Endodermal cell (in vitro differentiated cells): ENCODE measurements at regions not wholly inside any gene's neighbourhood (a gene's known extent, or its start where the extent isn't known, plus 50 kb on each side); places are given as distances from the start of the nearest gene placed in this dataset.
A peak's percentile ranks its signal among the peaks of the same experiment; 100 is the strongest.

ENCODE experiments used
- DNase-seq: peaks from one replicate; pipeline ENCODE4 v3.0.0-alpha.2; 2017
- H3K27ac ChIP-seq: 2 replicates; pipeline ENCODE4 v1.5.1; 2013; ENCODE audit warnings: mild to moderate bottlenecking, low read depth, low read length, moderate library complexity
- H3K27me3 ChIP-seq: 2 replicates; pipeline ENCODE4 v1.6.1; 2013; ENCODE audit warnings: mild to moderate bottlenecking, low read length, moderate library complexity; ENCODE audit not compliant: insufficient read depth, control insufficient read depth, poor library complexity, severe bottlenecking
- H3K36me3 ChIP-seq: 2 replicates; pipeline ENCODE4 v1.7.0; 2013; ENCODE audit warnings: mild to moderate bottlenecking, low read length, moderate library complexity; ENCODE audit not compliant: control insufficient read depth, insufficient read depth
- H3K4me1 ChIP-seq: one replicate; pipeline ENCODE4 v1.7.0; 2013; ENCODE audit warnings: low read length; ENCODE audit not compliant: control insufficient read depth, insufficient read depth
- H3K4me3 ChIP-seq: 2 replicates; pipeline ENCODE4 v1.5.1; 2013; ENCODE audit warnings: mild to moderate bottlenecking, low read length, moderate library complexity
- H3K9ac ChIP-seq: 2 replicates; pipeline ENCODE4 v1.6.1; 2013; ENCODE audit warnings: mild to moderate bottlenecking, low read length, moderate library complexity; ENCODE audit not compliant: poor library complexity, severe bottlenecking; ENCODE audit errors: extremely low read depth
- H3K9me3 ChIP-seq: 2 replicates; pipeline ENCODE4 v1.6.1; 2013; ENCODE audit warnings: mild to moderate bottlenecking, low read length, moderate library complexity; ENCODE audit not compliant: control insufficient read depth
- H3K27ac Mint-ChIP-seq: 2 replicates; pipeline ENCODE4 v1.8.0; 2020; ENCODE audit warnings: mixed read lengths
- H3K27me3 Mint-ChIP-seq: 2 replicates; pipeline ENCODE4 v1.8.0; 2021; ENCODE audit warnings: mild to moderate bottlenecking, mixed read lengths; ENCODE audit not compliant: insufficient read depth
- H3K36me3 Mint-ChIP-seq: 2 replicates; pipeline ENCODE4 v1.8.0; 2020; ENCODE audit warnings: low read depth, mixed read lengths
- H3K4me1 Mint-ChIP-seq: 2 replicates; pipeline ENCODE4 v1.8.0; 2020; ENCODE audit warnings: mixed read lengths
- H3K4me3 Mint-ChIP-seq: 2 replicates; pipeline ENCODE4 v1.8.0; 2020; ENCODE audit warnings: mild to moderate bottlenecking, moderate library complexity, mixed read lengths
- H3K9me3 Mint-ChIP-seq: 2 replicates; pipeline ENCODE4 v1.8.0; 2020; ENCODE audit warnings: mild to moderate bottlenecking, mixed read lengths
- WGBS, 2 experiments: methylation state at CpG; one replicate each; pipeline versions ENCODE4 v1.1.5 to v1.1.7; 2013; ENCODE audit warnings: missing lambda C conversion rate in 2 of 2, mixed read lengths in 1 of 2; ENCODE audit not compliant: insufficient coverage in 1 of 2, insufficient read length in 1 of 2; 5-methylcytosine and 5-hydroxymethylcytosine counted together
- TF ChIP-seq, protein P1 (sequence below): fragments of 200-600 bp; sonication (generic); conservative IDR thresholded peaks from 2 replicates; pipeline ENCODE4 v1.5.0; 2021; ENCODE audit warnings: antibody characterized with exemption, mild to moderate bottlenecking

DNA sequence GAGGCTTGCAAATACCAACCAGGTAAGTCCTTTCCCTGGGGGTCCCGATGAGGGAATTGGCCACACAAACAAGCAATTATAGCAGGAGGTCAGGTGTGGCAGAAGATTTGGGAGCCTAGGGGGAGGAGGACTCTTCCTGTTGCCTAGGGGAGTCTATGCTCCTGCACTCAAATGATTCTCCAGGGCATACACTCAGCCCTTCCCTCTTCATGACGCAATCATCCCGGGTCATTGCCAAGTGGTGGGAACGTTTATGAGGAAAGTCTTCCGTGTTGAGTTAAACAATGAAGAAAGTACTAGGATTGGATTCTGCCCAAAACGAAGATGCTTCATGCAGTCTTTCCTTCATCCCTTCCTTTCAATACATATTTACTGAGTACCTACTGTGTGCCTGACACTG, 186.5 kb upstream of the TSHZ2 start:
- H3K36me3 ChIP-seq = no peaks in the 10 kb centered on the region
- no peaks in the 10 kb centered on the region for H3K27me3 ChIP-seq
- TF ChIP-seq, protein P1, sequence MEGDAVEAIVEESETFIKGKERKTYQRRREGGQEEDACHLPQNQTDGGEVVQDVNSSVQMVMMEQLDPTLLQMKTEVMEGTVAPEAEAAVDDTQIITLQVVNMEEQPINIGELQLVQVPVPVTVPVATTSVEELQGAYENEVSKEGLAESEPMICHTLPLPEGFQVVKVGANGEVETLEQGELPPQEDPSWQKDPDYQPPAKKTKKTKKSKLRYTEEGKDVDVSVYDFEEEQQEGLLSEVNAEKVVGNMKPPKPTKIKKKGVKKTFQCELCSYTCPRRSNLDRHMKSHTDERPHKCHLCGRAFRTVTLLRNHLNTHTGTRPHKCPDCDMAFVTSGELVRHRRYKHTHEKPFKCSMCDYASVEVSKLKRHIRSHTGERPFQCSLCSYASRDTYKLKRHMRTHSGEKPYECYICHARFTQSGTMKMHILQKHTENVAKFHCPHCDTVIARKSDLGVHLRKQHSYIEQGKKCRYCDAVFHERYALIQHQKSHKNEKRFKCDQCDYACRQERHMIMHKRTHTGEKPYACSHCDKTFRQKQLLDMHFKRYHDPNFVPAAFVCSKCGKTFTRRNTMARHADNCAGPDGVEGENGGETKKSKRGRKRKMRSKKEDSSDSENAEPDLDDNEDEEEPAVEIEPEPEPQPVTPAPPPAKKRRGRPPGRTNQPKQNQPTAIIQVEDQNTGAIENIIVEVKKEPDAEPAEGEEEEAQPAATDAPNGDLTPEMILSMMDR = no peak
- H3K27ac ChIP-seq = no peak overlapping the region
- Mint-ChIP-seq H3K4me3 (no peak overlapping the region), H3K36me3 (no peaks in the 10 kb centered on the region), H3K9me3 (no peaks in the 10 kb centered on the region), H3K27me3 (peaks cover 4% of the 10 kb centered on the region), H3K4me1 (no peaks in the 10 kb centered on the region), H3K27ac (no peak overlapping the region)
- H3K9me3 ChIP-seq = no peaks in the 10 kb centered on the region
- DNase-seq = no peak
- 93% methylated on average over 3 to 6 of the region's 6 CpGs for WGBS, 2 experiments
- H3K4me3 ChIP-seq = no peak overlapping the region
- H3K4me1 ChIP-seq = no peaks in the 10 kb centered on the region
- no peak overlapping the region for H3K9ac ChIP-seq

DNA sequence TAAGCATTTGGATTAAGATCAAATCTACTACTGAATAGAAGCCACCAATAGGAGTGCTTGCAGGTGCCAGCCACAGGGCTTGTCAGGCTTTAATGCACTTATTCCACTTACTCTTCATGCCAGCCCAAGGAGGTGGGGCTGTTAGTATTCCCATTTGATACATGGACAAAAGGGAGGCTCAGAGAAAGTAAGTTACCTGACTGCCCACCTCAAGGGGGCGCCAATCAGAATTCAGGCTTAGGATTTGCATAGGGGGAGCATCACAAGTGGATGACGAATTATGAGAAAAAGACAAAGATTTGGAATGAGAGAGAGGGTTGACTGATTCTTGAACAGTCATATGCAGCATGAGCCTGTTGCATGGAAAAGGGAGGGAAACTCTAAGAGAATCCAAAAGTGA, 188.4 kb upstream of the TSHZ2 start:
- Mint-ChIP-seq H3K27me3 (peaks cover 3% of the 10 kb centered on the region), H3K36me3 (no peaks in the 10 kb centered on the region)
- 44 to 54% methylated on average over 2 of the region's 2 CpGs for WGBS, 2 experiments

DNA sequence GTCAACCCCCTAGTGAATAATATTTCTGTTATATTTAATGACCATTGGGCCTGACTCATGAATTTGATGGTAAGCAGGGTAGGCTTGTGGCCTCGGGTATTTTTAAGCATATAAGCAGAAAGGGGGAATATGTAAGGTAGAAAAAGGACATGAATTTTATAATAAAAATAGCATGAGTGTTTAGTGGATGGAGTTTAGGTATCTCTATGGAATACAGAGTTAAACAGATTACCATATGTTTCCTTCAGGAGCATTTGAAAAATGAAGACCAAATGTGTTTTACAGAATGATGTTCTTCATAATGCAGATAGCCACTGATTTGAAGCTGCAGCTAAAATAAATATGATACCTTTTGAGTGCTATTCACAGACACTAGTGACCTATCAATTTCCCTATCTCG, 191.7 kb upstream of the TSHZ2 start:
- H3K36me3 Mint-ChIP-seq = no peaks in the 10 kb centered on the region
- TF ChIP-seq, protein P1 = no peak

More for the DNA sequence above, 188.4 kb upstream of the TSHZ2 start:
- no peaks in the 10 kb centered on the region for H3K9me3 ChIP-seq
- no peak overlapping the region for H3K27ac ChIP-seq
- H3K36me3 ChIP-seq = no peaks in the 10 kb centered on the region
- H3K4me3 Mint-ChIP-seq = no peak overlapping the region
- H3K4me1 Mint-ChIP-seq = peaks cover 1% of the 10 kb centered on the region
- no peaks in the 10 kb centered on the region for H3K4me1 ChIP-seq
- no peaks in the 10 kb centered on the region for H3K9me3 Mint-ChIP-seq
- TF ChIP-seq, protein P1 = peak; percentile 82
- no peaks in the 10 kb centered on the region for H3K27me3 ChIP-seq
- no peak overlapping the region for H3K27ac Mint-ChIP-seq
- no peak overlapping the region for H3K4me3 ChIP-seq
- DNase-seq = peak; percentile 82
- H3K9ac ChIP-seq = no peak overlapping the region

More for the DNA sequence above, 191.7 kb upstream of the TSHZ2 start:
- Histone ChIP-seq H3K36me3 (no peaks in the 10 kb centered on the region), H3K27ac (no peak overlapping the region), H3K4me1 (no peaks in the 10 kb centered on the region), H3K9ac (no peak overlapping the region), H3K4me3 (no peak overlapping the region), H3K27me3 (no peaks in the 10 kb centered on the region), H3K9me3 (no peaks in the 10 kb centered on the region)
- Mint-ChIP-seq H3K4me1 (peaks cover 6% of the 10 kb centered on the region), H3K27me3 (peaks cover under 1% of the 10 kb centered on the region), H3K4me3 (no peak overlapping the region), H3K9me3 (no peaks in the 10 kb centered on the region), H3K27ac (no peak overlapping the region)
- 20 to 65% methylated on average over 1 to 2 of the region's 2 CpGs for whole genome bisulfite sequencing, 2 experiments
- no peak for DNase-seq
